ENCODE measurements at regions not wholly inside any gene's neighbourhood (a gene's known extent, or its start where the extent isn't known, plus 50 kb on each side); places are given as distances from the start of the nearest gene placed in this dataset.

DNA sequence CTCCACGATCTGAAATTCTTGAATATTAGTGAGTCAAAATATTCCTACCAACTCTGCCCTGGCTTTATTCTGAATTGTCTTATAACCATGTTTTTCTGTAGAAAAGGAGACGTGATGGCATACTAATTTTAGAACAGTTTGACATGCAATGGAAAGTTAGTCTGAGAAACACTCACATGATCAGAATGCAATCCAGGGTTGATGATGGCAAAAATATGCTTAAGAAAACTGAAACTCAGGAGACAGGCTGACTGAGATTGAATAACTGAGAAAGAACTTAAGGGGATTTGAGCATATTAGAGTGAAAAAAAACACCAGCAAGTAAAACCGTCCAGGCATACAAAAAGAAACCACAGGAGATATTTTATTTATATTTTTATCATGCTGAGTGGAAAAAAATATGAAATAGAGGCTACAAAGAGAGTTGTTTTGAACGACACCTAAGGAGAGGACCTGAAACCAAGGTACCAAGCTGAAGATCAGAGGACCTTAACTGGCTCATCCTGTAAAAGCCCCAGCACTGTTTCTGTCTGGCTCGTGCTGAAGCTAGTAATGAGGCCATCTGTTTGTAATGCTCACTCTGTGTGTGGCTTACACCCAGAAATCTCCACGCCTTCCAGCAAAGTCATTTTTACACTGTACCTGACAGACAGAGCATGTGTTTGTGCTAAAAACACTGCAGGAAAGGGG, 437.2 kb upstream of the PKDCC start:
- no peak for DNase-seq

- no peak for DNase-seq
Measured at GRCh38 chr2:41618754-41619153, 429.1 kb upstream of the PKDCC start.

GRCh38 chr2:41621095-41621494, 426.7 kb upstream of the PKDCC start:
- no peak for DNase-seq

DNA sequence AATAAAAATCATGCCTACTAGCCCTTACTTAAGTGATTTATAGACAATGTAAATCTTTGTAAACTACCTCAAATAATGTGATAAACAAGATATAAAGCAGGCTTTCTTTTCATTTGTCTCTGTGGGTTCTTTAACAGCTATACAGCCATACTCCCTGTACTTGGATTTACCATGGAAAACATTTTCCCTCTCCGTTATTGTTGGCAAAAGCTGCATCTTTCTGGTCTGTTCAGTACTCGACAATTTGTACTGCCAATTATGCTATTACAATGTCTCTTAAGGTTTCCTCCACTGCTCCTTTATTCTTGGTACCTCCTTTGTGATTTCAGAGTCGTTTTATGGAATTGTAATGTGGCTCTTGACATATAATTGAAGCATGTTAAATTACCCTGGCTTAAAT, 426.3 kb upstream of the PKDCC start:
- DNase-seq: no peak

DNA sequence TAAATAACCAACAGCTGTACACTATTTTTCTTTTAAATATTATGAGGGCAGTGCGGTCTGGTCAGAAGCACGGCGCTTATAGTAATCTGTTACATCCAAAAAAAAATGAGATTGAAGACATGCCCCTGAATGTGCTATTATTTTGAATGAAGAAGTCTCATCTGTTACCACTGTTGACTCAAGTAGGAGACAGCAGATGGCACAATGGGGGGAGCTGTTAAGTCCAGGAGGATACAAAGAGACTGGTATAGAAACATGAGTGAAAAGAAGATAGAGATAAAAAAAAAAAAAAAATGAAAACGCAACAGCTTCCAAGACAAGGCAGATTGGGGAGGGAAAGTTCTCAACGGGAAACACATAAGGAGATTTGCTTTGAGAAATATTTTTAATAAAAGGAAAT, 425.5 kb upstream of the PKDCC start:
- DNase-seq: no peak

DNA sequence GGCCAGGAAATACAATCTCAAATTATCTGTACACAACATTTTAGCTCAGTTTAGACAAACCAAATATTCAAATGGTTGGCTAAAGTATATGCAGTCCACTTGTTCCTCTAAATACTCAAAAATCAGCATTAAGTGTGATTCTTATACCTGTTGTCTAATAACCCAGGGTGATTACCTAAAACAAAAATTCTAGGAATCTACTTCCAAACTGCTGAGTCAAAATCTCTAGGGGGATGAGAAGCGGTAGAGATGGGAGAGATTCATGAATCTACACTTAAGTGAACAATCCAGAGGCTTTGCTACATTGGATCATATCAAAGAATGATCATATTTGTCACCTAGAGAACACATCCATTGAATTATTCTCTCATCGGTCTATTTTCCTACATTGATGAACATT, 420.9 kb upstream of the PKDCC start:
- no peak for DNase-seq

- no peak for DNase-seq
Measured at GRCh38 chr2:41634686-41635085, 413.1 kb upstream of the PKDCC start.

DNA sequence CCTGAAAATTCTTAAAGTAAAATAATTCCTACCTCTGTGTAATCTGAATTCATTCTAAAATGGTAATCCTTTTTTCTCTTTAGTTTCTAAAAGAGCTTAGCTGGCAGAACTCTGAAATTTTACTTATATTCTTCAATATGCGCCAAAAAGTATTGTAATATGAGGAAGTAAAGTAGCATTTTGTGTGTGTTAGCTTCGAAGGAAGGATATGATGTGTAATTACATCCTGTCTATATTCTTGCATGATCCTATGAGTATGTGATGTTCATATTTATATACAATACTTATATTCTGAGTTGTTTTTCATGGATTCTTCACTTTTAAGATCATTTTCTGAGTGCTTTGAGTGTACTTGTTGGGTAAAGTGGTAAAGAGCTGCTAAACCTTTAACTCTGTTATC, 402.9 kb upstream of the PKDCC start:
- no peak for DNase-seq

GRCh38 chr2:41647468-41648050, 400.3 kb upstream of the PKDCC start:
- DNase-seq: no peak

DNA sequence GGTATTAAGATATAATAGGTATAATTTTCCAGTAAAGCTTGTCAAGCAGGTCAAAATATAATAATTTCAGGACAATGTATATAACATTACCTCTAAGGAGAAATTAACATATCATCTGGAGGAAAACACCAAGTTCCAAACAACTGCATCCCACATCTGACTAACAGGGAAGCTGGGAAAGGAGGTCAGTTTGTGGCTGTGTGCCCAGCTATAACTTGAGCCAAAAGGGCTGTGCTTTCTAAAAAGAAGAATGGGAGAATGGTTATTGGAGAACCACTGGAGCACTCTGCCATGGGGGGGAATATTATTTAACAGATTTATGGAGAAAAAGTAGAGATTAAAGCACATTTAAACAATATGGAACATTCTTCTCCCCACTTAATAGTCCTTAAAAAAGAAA, 390.6 kb upstream of the PKDCC start:
- no peak for DNase-seq

GRCh38 chr2:41659758-41660157, 388.1 kb upstream of the PKDCC start:
- DNase-seq: no peak

GRCh38 chr2:41662461-41662860, 385.4 kb upstream of the PKDCC start:
- DNase-seq: no peak

DNA sequence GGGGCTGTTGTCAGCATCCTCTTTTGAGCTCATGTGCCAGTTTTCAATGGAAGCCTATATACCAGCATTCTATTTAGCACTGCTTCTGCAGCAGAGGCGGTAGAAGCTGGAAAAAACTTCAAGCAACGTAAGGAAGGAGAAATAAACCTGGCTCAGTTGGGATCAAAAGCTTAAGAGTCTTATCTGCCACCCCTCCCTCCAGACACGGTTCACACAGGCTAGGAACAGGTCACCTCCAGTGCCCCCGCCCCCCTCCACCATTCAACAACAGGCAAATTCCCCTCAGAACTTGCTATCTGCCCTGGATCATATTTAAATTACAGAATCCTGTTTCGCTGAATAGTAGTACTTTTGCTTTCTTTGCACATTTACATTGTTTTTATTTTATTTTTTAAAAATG, 384.8 kb upstream of the PKDCC start:
- no peak for DNase-seq

DNA sequence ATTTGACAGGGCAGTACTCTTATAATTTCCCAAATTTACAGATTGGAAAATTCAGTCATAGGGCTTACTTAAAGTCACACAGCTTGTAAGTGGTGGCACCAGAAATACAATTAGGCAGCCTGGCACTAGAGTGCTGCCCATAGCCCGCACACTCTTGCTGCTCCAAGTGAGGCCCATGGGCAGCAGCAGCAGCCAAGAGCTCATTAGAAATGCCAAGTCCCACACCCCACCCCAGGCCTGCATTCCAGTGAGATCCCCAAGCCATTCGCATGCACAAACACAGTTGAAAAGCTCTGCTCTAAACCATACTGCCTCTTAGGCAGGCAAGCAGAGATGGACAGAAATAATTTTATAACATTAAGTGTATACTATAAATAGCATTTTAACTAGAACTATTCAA, 379.3 kb upstream of the PKDCC start:
- no peak for DNase-seq

- DNase-seq: no peak
Measured at GRCh38 chr2:41678639-41679038, 369.2 kb upstream of the PKDCC start.

GRCh38 chr2:41686156-41686555, 361.7 kb upstream of the PKDCC start:
- DNase-seq: no peak

- DNase-seq: no peak
Measured at GRCh38 chr2:41691561-41691960, 356.3 kb upstream of the PKDCC start.

GRCh38 chr2:41694536-41695049, 353.2 kb upstream of the PKDCC start:
- no peak for DNase-seq

- DNase-seq: no peak
Measured at GRCh38 chr2:41695198-41696113, 352.4 kb upstream of the PKDCC start.

- DNase-seq: no peak
Measured at GRCh38 chr2:41697389-41697788, 350.4 kb upstream of the PKDCC start.

DNA sequence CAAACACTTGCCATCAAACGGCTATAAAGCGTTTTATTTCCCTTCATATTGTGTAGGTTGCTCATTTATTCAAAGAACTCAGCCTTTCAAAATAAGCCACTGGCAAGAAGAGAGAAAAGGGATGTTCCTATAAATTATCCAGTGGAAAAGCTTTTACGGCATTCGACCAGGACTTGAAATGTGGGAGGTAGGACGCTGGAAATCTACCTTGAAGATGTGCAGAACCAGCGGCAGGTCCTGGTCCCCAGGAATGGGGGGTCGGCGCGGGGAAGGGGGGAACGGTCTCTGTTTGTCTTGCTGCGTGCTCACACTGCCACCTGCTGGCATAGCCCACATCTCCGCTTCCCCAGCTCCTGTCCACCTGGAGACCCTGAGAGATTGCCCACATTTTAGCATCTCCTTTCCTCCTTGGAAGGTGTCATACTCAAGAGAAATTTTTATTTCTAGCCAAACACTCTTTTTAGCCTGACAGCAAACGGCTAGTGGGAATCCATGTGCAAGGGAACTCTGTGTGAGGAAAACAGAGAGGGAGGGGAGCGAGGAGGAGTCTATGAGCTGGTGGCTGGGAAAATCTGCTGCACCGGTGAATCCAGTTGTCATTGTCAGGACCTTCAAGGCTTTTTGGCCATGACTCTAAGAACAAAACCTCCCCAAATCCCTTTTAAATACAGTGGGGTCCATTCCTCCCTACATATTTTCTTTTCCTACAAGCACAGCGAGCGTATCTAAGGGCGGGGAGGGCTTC, 349.0 kb upstream of the PKDCC start:
- peak; percentile 64 for DNase-seq

- no peak for DNase-seq
Measured at GRCh38 chr2:41701231-41701630, 346.6 kb upstream of the PKDCC start.

DNA sequence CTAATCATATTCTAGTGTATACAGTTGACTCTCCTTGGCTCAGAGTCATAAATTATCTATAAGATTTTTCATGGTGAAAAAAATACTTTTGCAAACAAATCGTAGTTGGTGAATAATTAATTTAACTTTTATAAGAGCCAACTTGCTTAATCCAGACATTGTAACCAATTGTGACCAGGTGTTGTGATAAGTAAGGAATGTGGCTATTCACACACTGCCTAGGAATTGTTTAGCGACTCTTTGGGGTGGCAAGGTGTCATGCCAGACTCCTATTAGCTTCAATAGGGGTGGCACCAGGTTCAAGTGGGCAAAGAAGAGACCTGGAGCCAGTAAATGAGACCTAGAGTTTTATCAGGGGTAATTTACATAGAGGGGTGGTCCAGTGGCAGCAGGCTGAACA, 344.7 kb upstream of the PKDCC start:
- no peak for DNase-seq
